ENCODE measurements at regions not wholly inside any gene's neighbourhood (a gene's known extent, or its start where the extent isn't known, plus 50 kb on each side); places are given as distances from the start of the nearest gene placed in this dataset.

- Mint-ChIP-seq H3K36me3 (ENCODE audit: low read depth) (no peaks in the 10 kb centered on the region), H3K27me3 (no peaks in the 10 kb centered on the region), H3K9me3 (peaks cover 6% of the 10 kb centered on the region), H3K4me3 (no peak overlapping the region), H3K4me1 (no peaks in the 10 kb centered on the region), H3K27ac (no peak overlapping the region)
- POLR2A ChIA-PET, result no interaction called here
- DNase-seq, result no peak
- no peak for ATAC-seq (ENCODE audit: low read depth)
- CTCF ChIA-PET, result no interaction called here
- TF ChIP-seq CTCF (IDR thresholded peaks at IDR 0.05), result no peak
- intact Hi-C loops (cut with micrococcal nuclease), result no loop called here
These were observed 65.6 kb upstream of the DAB1 start for GRCh38 chr1:57489358-57490036.

DNA sequence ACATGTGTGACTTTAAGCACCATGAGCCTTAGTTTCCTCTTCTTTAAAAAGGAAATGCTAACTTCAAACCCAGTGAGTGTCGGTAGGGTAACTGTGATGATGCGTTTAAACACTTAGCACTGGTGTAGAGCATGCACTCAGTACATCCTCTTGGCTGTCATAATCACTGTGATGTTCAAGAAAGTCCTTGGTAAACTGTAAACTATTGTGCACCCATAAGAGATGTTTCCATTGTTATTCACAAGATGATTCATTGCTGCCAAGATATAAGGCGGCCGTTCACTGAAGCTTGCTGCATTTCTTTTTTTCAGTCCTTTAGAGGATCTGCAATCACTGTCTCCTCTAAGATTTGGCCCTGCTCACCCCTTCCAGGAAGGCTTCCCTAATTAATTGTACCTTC is 61.8 kb upstream of the DAB1 start:
- POLR2A ChIA-PET, result no interaction called here
- no peak overlapping the region for H3K4me3 Mint-ChIP-seq
- no peak overlapping the region for H3K27ac Mint-ChIP-seq
- CTCF ChIA-PET, result no interaction called here
- no peaks in the 10 kb centered on the region for H3K27me3 Mint-ChIP-seq
- no peak for DNase-seq
- intact Hi-C loops (cut with micrococcal nuclease), result no loop called here
- ATAC-seq (ENCODE audit: low read depth), result no peak
- TF ChIP-seq CTCF (IDR thresholded peaks at IDR 0.05), result no peak
- H3K36me3 Mint-ChIP-seq (ENCODE audit: low read depth), result no peaks in the 10 kb centered on the region
- H3K4me1 Mint-ChIP-seq, result no peaks in the 10 kb centered on the region
- H3K9me3 Mint-ChIP-seq, result no peaks in the 10 kb centered on the region

DNA sequence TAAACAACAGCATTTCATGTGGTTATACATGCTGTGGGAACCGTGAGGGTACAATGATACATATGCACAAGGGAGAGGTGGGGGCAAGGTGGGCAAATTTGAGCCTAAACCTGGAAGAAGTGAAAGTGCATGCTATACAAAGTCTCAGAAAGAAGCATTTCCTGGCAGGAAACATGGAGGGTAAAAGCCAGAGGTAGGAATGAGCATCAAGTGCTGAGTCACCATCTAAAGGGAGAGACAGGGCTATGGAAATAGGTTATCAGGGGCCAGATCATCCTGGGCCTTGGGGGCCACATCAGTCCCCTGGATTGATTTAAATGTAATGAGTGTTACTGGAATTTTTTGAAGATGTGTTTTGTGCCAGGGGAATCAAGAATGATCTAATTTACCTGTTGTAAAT is 60.1 kb upstream of the DAB1 start:
- DNase-seq (no peak), ATAC-seq (ENCODE audit: low read depth) (no peak)
- H3K9me3 Mint-ChIP-seq, result no peaks in the 10 kb centered on the region
- no peaks in the 10 kb centered on the region for H3K4me1 Mint-ChIP-seq
- ChIA-PET POLR2A (no interaction called here), CTCF (no interaction called here)
- H3K36me3 Mint-ChIP-seq (ENCODE audit: low read depth), result no peaks in the 10 kb centered on the region
- intact Hi-C loops (cut with micrococcal nuclease), result no loop called here
- H3K27me3 Mint-ChIP-seq, result no peaks in the 10 kb centered on the region
- H3K27ac Mint-ChIP-seq, result no peak overlapping the region
- no peak overlapping the region for H3K4me3 Mint-ChIP-seq
- TF ChIP-seq CTCF (IDR thresholded peaks at IDR 0.05), result no peak

- no peak for ATAC-seq (ENCODE audit: low read depth)
- DNase-seq, result no peak
- Mint-ChIP-seq H3K4me1 (no peaks in the 10 kb centered on the region), H3K36me3 (ENCODE audit: low read depth) (no peaks in the 10 kb centered on the region), H3K27me3 (no peaks in the 10 kb centered on the region), H3K9me3 (no peaks in the 10 kb centered on the region), H3K27ac (no peak overlapping the region), H3K4me3 (no peak overlapping the region)
- intact Hi-C loops (cut with micrococcal nuclease), result no loop called here
- ChIA-PET CTCF (no interaction called here), POLR2A (no interaction called here)
- TF ChIP-seq CTCF (IDR thresholded peaks at IDR 0.05), result no peak
These were observed 55.6 kb upstream of the DAB1 start for GRCh38 chr1:57479471-57479870.

GRCh38 chr1:57475366-57475765 is 51.5 kb upstream of the DAB1 start:
- intact Hi-C loops (cut with micrococcal nuclease), result no loop called here
- no peak for ATAC-seq (ENCODE audit: low read depth)
- POLR2A ChIA-PET, result no interaction called here
- no peak for DNase-seq
- Mint-ChIP-seq H3K27me3 (no peaks in the 10 kb centered on the region), H3K4me3 (no peak overlapping the region), H3K36me3 (ENCODE audit: low read depth) (no peaks in the 10 kb centered on the region), H3K9me3 (no peaks in the 10 kb centered on the region), H3K4me1 (no peaks in the 10 kb centered on the region), H3K27ac (no peak overlapping the region)
- no peak for TF ChIP-seq CTCF (IDR thresholded peaks at IDR 0.05)
- CTCF ChIA-PET, result no interaction called here
